ENCODE measurements at regions not wholly inside any gene's neighbourhood (a gene's known extent, or its start where the extent isn't known, plus 50 kb on each side); places are given as distances from the start of the nearest gene placed in this dataset.

DNA sequence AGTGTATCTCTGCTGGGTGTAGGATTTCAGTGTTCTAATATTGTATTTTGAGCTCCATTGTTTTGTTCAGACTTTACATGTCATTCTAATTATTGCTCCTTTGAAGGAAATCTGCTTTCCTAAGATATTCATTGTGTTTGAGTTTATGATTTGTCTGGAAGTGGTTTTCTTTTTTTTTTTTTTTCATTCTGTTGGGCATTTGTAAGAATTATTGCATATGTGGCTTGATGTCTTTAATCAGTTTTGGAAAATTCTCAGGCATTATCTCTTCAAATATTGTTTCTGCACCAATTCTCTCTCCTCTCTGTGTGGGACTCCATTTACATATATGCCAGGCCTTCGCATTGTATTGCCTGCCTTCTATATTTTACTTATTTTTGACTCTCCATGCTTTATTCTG is 65.8 kb upstream of the RNU6-1 start:
- TF ChIP-seq EZH2 (IDR thresholded peaks at IDR 0.05; ENCODE audit: low read depth, unreplicated experiment) (no peak), POLR2AphosphoS5 (IDR thresholded peaks at IDR 0.05; ENCODE audit: low read depth) (no peak), CTCF (conservative IDR thresholded peaks at IDR 0.05; ENCODE audit: low read depth in 2 of 2) (no peak), REST (IDR thresholded peaks at IDR 0.05; ENCODE audit: unreplicated experiment) (no peak), CREB1 (CRISPR knock-in tag; IDR thresholded peaks at IDR 0.05; ENCODE audit: low read depth) (no peak), EZH2phosphoT487 (IDR thresholded peaks at IDR 0.05; ENCODE audit: unreplicated experiment) (no peak)
